GM21423 (cell line): ENCODE measurements at regions not wholly inside any gene's neighbourhood (a gene's known extent, or its start where the extent isn't known, plus 50 kb on each side); places are given as distances from the start of the nearest gene placed in this dataset.

Experiments used
- ATAC-seq: cut with Tn5 transposase; IDR thresholded peaks from one replicate; pipeline ENCODE4 v1.9.1; 2021; ENCODE audit warnings: mild to moderate bottlenecking, moderate library complexity; ENCODE audit not compliant: unreplicated experiment

- no peak for ATAC-seq
Measured at GRCh38 chr13:90526711-90527110, 820.8 kb upstream of the MIR17HG start.

- ATAC-seq, result no peak
Measured at GRCh38 chr13:90531744-90532143, 815.7 kb upstream of the MIR17HG start.

- no peak for ATAC-seq
Measured at GRCh38 chr13:90532861-90533492, 814.5 kb upstream of the MIR17HG start.

GRCh38 chr13:90533866-90534265, 813.6 kb upstream of the MIR17HG start:
- ATAC-seq, result no peak

GRCh38 chr13:90534617-90535370, 812.7 kb upstream of the MIR17HG start:
- ATAC-seq, result no peak

GRCh38 chr13:90535421-90535820, 812.1 kb upstream of the MIR17HG start:
- ATAC-seq, result no peak

- ATAC-seq, result no peak
Measured at GRCh38 chr13:90538063-90538462, 809.4 kb upstream of the MIR17HG start.

GRCh38 chr13:90541346-90541745, 806.1 kb upstream of the MIR17HG start:
- ATAC-seq, result no peak

- ATAC-seq, result no peak
Measured at GRCh38 chr13:90542959-90543505, 804.5 kb upstream of the MIR17HG start.

- ATAC-seq, result no peak
Measured at GRCh38 chr13:90545070-90545840, 802.2 kb upstream of the MIR17HG start.

GRCh38 chr13:90547272-90547790, 800.2 kb upstream of the MIR17HG start:
- ATAC-seq, result no peak

- ATAC-seq, result no peak
Measured at GRCh38 chr13:90551253-90551652, 796.2 kb upstream of the MIR17HG start.

- ATAC-seq, result no peak
Measured at GRCh38 chr13:90552702-90553101, 794.8 kb upstream of the MIR17HG start.

GRCh38 chr13:90553159-90553558, 794.3 kb upstream of the MIR17HG start:
- no peak for ATAC-seq

- ATAC-seq, result no peak
Measured at GRCh38 chr13:90557626-90558025, 789.9 kb upstream of the MIR17HG start.

GRCh38 chr13:90562443-90562842, 785.0 kb upstream of the MIR17HG start:
- no peak for ATAC-seq

- ATAC-seq, result no peak
Measured at GRCh38 chr13:90564096-90564495, 783.4 kb upstream of the MIR17HG start.

- no peak for ATAC-seq
Measured at GRCh38 chr13:90564566-90564965, 782.9 kb upstream of the MIR17HG start.

GRCh38 chr13:90565985-90566713, 781.3 kb upstream of the MIR17HG start:
- ATAC-seq, result no peak

GRCh38 chr13:90568165-90568564, 779.3 kb upstream of the MIR17HG start:
- ATAC-seq, result no peak

GRCh38 chr13:90576067-90576466, 771.4 kb upstream of the MIR17HG start:
- no peak for ATAC-seq
